DOHH2 (cell line): ENCODE measurements at regions not wholly inside any gene's neighbourhood (a gene's known extent, or its start where the extent isn't known, plus 50 kb on each side); places are given as distances from the start of the nearest gene placed in this dataset.

Source experiments
- H3F3A ChIP-seq: fragments of 200-600 bp; sonication (generic), shearing (Covaris generic); 2 replicates; pipeline ENCODE4 v1.6.0; 2016; ENCODE audit warnings: antibody characterized with exemption, mild to moderate bottlenecking; ENCODE audit not compliant: control insufficient read depth, insufficient read depth
- H3K27ac ChIP-seq: fragments of 200-600 bp; sonication (generic); 2 replicates; pipeline ENCODE4 v1.5.1; 2014; ENCODE audit warnings: low read depth, mild to moderate bottlenecking, low read length, moderate library complexity
- H3K27me3 ChIP-seq: fragments of 200-600 bp; sonication (generic); 2 replicates; pipeline ENCODE4 v1.6.1; 2014; ENCODE audit warnings: mild to moderate bottlenecking, low read length, mixed read lengths; ENCODE audit not compliant: control insufficient read depth
- H3K36me3 ChIP-seq: fragments of 200-600 bp; sonication (generic); 2 replicates; pipeline ENCODE4 v1.6.1; 2014; ENCODE audit warnings: mild to moderate bottlenecking, low read length, moderate library complexity, mixed read lengths; ENCODE audit not compliant: control insufficient read depth
- H3K4me1 ChIP-seq: fragments of 200-600 bp; sonication (generic); 2 replicates; pipeline ENCODE4 v1.6.1; 2014; ENCODE audit warnings: mild to moderate bottlenecking, low read length, mixed read lengths; ENCODE audit not compliant: control insufficient read depth
- H3K4me2 ChIP-seq: fragments of 200-600 bp; sonication (generic); 2 replicates; pipeline ENCODE4 v1.6.0; 2014; ENCODE audit warnings: mild to moderate bottlenecking, low read length, moderate library complexity
- H3K4me3 ChIP-seq: fragments of 200-600 bp; sonication (generic); 2 replicates; pipeline ENCODE4 v1.5.1; 2014; ENCODE audit warnings: mild to moderate bottlenecking, low read length, mixed read lengths
- H3K79me2 ChIP-seq: fragments of 200-600 bp; sonication (generic); 2 replicates; pipeline ENCODE4 v1.6.1; 2014; ENCODE audit warnings: mild to moderate bottlenecking, low read length, mixed read lengths; ENCODE audit not compliant: control insufficient read depth
- H3K9me2 ChIP-seq: fragments of 200-600 bp; sonication (generic); replicated peaks from 2 replicates; pipeline ENCODE4 v1.6.1; 2014; ENCODE audit warnings: mild to moderate bottlenecking, low read length, mixed read lengths; ENCODE audit not compliant: control insufficient read depth
- H3K9me3 ChIP-seq: fragments of 200-600 bp; sonication (generic); 2 replicates; pipeline ENCODE4 v1.6.1; 2014; ENCODE audit warnings: antibody characterized with exemption, low read length, mixed read lengths; ENCODE audit not compliant: control insufficient read depth, insufficient read depth
- H4K20me1 ChIP-seq: fragments of 200-600 bp; sonication (generic); 2 replicates; pipeline ENCODE4 v1.6.0; 2014; ENCODE audit warnings: low read depth, mild to moderate bottlenecking, antibody characterized with exemption, low read length, moderate library complexity; ENCODE audit not compliant: control insufficient read depth, insufficient read depth
- CTCF ChIP-seq: fragments of 200-600 bp; sonication (generic); IDR thresholded peaks from one replicate; pipeline ENCODE4 v1.5.1; 2014; ENCODE audit warnings: antibody characterized with exemption, mild to moderate bottlenecking, low read depth, low read length; ENCODE audit not compliant: poor library complexity, severe bottlenecking
- EZH2phosphoT487 ChIP-seq: fragments of 200-600 bp; sonication (generic); IDR thresholded peaks from 2 replicates; pipeline ENCODE4 v1.6.1; 2017; ENCODE audit warnings: borderline replicate concordance, mild to moderate bottlenecking, antibody characterized with exemption, low read length, moderate library complexity, mixed read lengths

- H3K27me3 ChIP-seq, result no peaks in the 10 kb centered on the region
- H3K36me3 ChIP-seq, result no peaks in the 10 kb centered on the region
- H3K79me2 ChIP-seq, result no peaks in the 10 kb centered on the region
- H3K9me3 ChIP-seq, result no peaks in the 10 kb centered on the region
- H3K4me2 ChIP-seq, result no peak overlapping the region
- H3K4me1 ChIP-seq, result no peaks in the 10 kb centered on the region
- no peaks in the 10 kb centered on the region for H4K20me1 ChIP-seq
- no peaks in the 10 kb centered on the region for H3F3A ChIP-seq
- no peak overlapping the region for H3K27ac ChIP-seq
- TF ChIP-seq EZH2phosphoT487 (no peak), CTCF (no peak)
- H3K9me2 ChIP-seq, result no peaks in the 10 kb centered on the region
- no peak overlapping the region for H3K4me3 ChIP-seq
Measured at GRCh38 chr5:98205691-98206461, 567.6 kb upstream of the RGMB start.

GRCh38 chr5:98206566-98206965 lies 566.9 kb upstream of the RGMB start:
- Histone ChIP-seq H3K4me1 (no peaks in the 10 kb centered on the region), H3K27ac (no peak overlapping the region), H3K4me3 (no peak overlapping the region), H3K4me2 (no peak overlapping the region), H4K20me1 (no peaks in the 10 kb centered on the region), H3F3A (no peaks in the 10 kb centered on the region), H3K27me3 (no peaks in the 10 kb centered on the region), H3K9me2 (no peaks in the 10 kb centered on the region), H3K79me2 (no peaks in the 10 kb centered on the region), H3K36me3 (no peaks in the 10 kb centered on the region), H3K9me3 (no peaks in the 10 kb centered on the region)
- TF ChIP-seq CTCF (no peak), EZH2phosphoT487 (no peak)

- H3K27ac ChIP-seq, result no peak overlapping the region
- TF ChIP-seq EZH2phosphoT487 (no peak), CTCF (no peak)
- no peak overlapping the region for H3K4me3 ChIP-seq
- H3K9me2 ChIP-seq, result no peaks in the 10 kb centered on the region
- no peaks in the 10 kb centered on the region for H3K36me3 ChIP-seq
- no peaks in the 10 kb centered on the region for H3F3A ChIP-seq
- H3K9me3 ChIP-seq, result no peaks in the 10 kb centered on the region
- H3K27me3 ChIP-seq, result no peaks in the 10 kb centered on the region
- no peaks in the 10 kb centered on the region for H4K20me1 ChIP-seq
- no peaks in the 10 kb centered on the region for H3K79me2 ChIP-seq
- no peaks in the 10 kb centered on the region for H3K4me1 ChIP-seq
- H3K4me2 ChIP-seq, result no peak overlapping the region
Measured at GRCh38 chr5:98209418-98209817, 564.0 kb upstream of the RGMB start.
